Skeletal muscle satellite cell (primary cell): ENCODE measurements at regions not wholly inside any gene's neighbourhood (a gene's known extent, or its start where the extent isn't known, plus 50 kb on each side); places are given as distances from the start of the nearest gene placed in this dataset.
"Not testable (repeated sequence)": the region's sequence is repeated elsewhere in the genome, so short reads cannot be mapped to it uniquely, and the experiment has no call there.

ENCODE experiments used
- H3K27me3 ChIP-seq: 2 replicates; pipeline ENCODE4 v1.7.0; 2013; ENCODE audit warnings: low read length; ENCODE audit not compliant: control insufficient read depth, insufficient read depth
- H3K36me3 ChIP-seq: 2 replicates; pipeline ENCODE4 v1.7.0; 2013; ENCODE audit warnings: mild to moderate bottlenecking, control low read depth, low read length; ENCODE audit not compliant: insufficient read depth
- H3K4me1 ChIP-seq: 2 replicates; pipeline ENCODE4 v1.7.0; 2013; ENCODE audit warnings: low read length; ENCODE audit not compliant: control insufficient read depth, insufficient read depth
- H3K4me2 ChIP-seq: 2 replicates; pipeline ENCODE4 v1.7.0; 2013; ENCODE audit warnings: mild to moderate bottlenecking, low read length
- H3K4me3 ChIP-seq: 2 replicates; pipeline ENCODE4 v1.7.0; 2013; ENCODE audit warnings: low read length
- H3K9ac ChIP-seq: 2 replicates; pipeline ENCODE4 v1.7.0; 2013; ENCODE audit warnings: mild to moderate bottlenecking, low read depth, low read length, moderate library complexity
- H3K9me3 ChIP-seq: replicated peaks from 2 replicates; pipeline ENCODE4 v1.7.0; 2013; ENCODE audit warnings: mild to moderate bottlenecking, control low read depth, low read length

- no peaks in the 10 kb centered on the region for H3K9me3 ChIP-seq
- H3K27me3 ChIP-seq: peaks cover 5% of the 10 kb centered on the region
- no peaks in the 10 kb centered on the region for H3K36me3 ChIP-seq
- peaks cover 18% of the 10 kb centered on the region for H3K4me1 ChIP-seq
- no peak overlapping the region for H3K4me2 ChIP-seq
- no peak overlapping the region for H3K4me3 ChIP-seq
- no peak overlapping the region for H3K9ac ChIP-seq
These were observed 207.9 kb upstream of the GADL1 start for GRCh38 chr3:31102196-31102879.

- Histone ChIP-seq H3K9me3 (no peaks in the 10 kb centered on the region), H3K4me3 (no peak overlapping the region), H3K4me1 (peaks cover 18% of the 10 kb centered on the region), H3K4me2 (no peak overlapping the region), H3K9ac (no peak overlapping the region), H3K27me3 (peaks cover 5% of the 10 kb centered on the region), H3K36me3 (no peaks in the 10 kb centered on the region)
These were observed 208.7 kb upstream of the GADL1 start for GRCh38 chr3:31103181-31103580.

GRCh38 chr3:31103623-31104180, 209.2 kb upstream of the GADL1 start:
- no peaks in the 10 kb centered on the region for H3K36me3 ChIP-seq
- H3K4me2 ChIP-seq: no peak overlapping the region
- H3K4me3 ChIP-seq: no peak overlapping the region
- H3K4me1 ChIP-seq: peaks cover 18% of the 10 kb centered on the region
- peaks cover 5% of the 10 kb centered on the region for H3K27me3 ChIP-seq
- H3K9ac ChIP-seq: no peak overlapping the region
- no peaks in the 10 kb centered on the region for H3K9me3 ChIP-seq

GRCh38 chr3:31105011-31105410, 210.6 kb upstream of the GADL1 start:
- Histone ChIP-seq H3K9ac (no peak overlapping the region), H3K27me3 (peaks cover 5% of the 10 kb centered on the region), H3K4me3 (no peak overlapping the region), H3K36me3 (no peaks in the 10 kb centered on the region), H3K4me1 (peaks cover 18% of the 10 kb centered on the region), H3K4me2 (peak overlapping the region; percentile 3), H3K9me3 (no peaks in the 10 kb centered on the region)

GRCh38 chr3:31105438-31106077, 211.1 kb upstream of the GADL1 start:
- H3K4me2 ChIP-seq: peak overlapping the region; percentile 9
- H3K36me3 ChIP-seq: no peaks in the 10 kb centered on the region
- H3K9me3 ChIP-seq: no peaks in the 10 kb centered on the region
- H3K4me3 ChIP-seq: no peak overlapping the region
- peaks cover 5% of the 10 kb centered on the region for H3K27me3 ChIP-seq
- H3K4me1 ChIP-seq: peaks cover 18% of the 10 kb centered on the region
- no peak overlapping the region for H3K9ac ChIP-seq

- peaks cover 5% of the 10 kb centered on the region for H3K27me3 ChIP-seq
- H3K36me3 ChIP-seq: no peaks in the 10 kb centered on the region
- H3K4me3 ChIP-seq: no peak overlapping the region
- peak overlapping the region; percentile 9 for H3K4me2 ChIP-seq
- H3K4me1 ChIP-seq: peaks cover 18% of the 10 kb centered on the region
- H3K9ac ChIP-seq: no peak overlapping the region
- H3K9me3 ChIP-seq: no peaks in the 10 kb centered on the region
These were observed 211.7 kb upstream of the GADL1 start for GRCh38 chr3:31106204-31106603.

GRCh38 chr3:31106912-31107311, 212.5 kb upstream of the GADL1 start:
- Histone ChIP-seq H3K4me2 (no peak overlapping the region), H3K27me3 (peaks cover 5% of the 10 kb centered on the region), H3K9ac (no peak overlapping the region), H3K4me3 (no peak overlapping the region), H3K9me3 (no peaks in the 10 kb centered on the region), H3K4me1 (peaks cover 18% of the 10 kb centered on the region), H3K36me3 (no peaks in the 10 kb centered on the region)

- H3K9ac ChIP-seq: no peak overlapping the region
- no peaks in the 10 kb centered on the region for H3K9me3 ChIP-seq
- no peak overlapping the region for H3K4me3 ChIP-seq
- H3K4me1 ChIP-seq: no peaks in the 10 kb centered on the region
- no peak overlapping the region for H3K4me2 ChIP-seq
- H3K36me3 ChIP-seq: no peaks in the 10 kb centered on the region
- H3K27me3 ChIP-seq: no peaks in the 10 kb centered on the region
These were observed 220.4 kb upstream of the GADL1 start for GRCh38 chr3:31114929-31115283.

GRCh38 chr3:31115531-31115930, 221.1 kb upstream of the GADL1 start:
- not testable (repeated sequence) for H3K4me1 ChIP-seq, H3K9ac ChIP-seq, H3K4me2 ChIP-seq, H3K9me3 ChIP-seq, H3K27me3 ChIP-seq, H3K4me3 ChIP-seq, H3K36me3 ChIP-seq

GRCh38 chr3:31116651-31117050, 222.2 kb upstream of the GADL1 start:
- no peak overlapping the region for H3K4me2 ChIP-seq
- H3K4me1 ChIP-seq: no peaks in the 10 kb centered on the region
- H3K9me3 ChIP-seq: no peaks in the 10 kb centered on the region
- no peaks in the 10 kb centered on the region for H3K36me3 ChIP-seq
- H3K27me3 ChIP-seq: no peaks in the 10 kb centered on the region
- H3K4me3 ChIP-seq: no peak overlapping the region
- H3K9ac ChIP-seq: no peak overlapping the region

GRCh38 chr3:31117854-31118253, 223.4 kb upstream of the GADL1 start:
- Histone ChIP-seq H3K36me3 (no peaks in the 10 kb centered on the region), H3K4me2 (no peak overlapping the region), H3K4me3 (no peak overlapping the region), H3K4me1 (no peaks in the 10 kb centered on the region), H3K9me3 (no peaks in the 10 kb centered on the region), H3K9ac (no peak overlapping the region), H3K27me3 (no peaks in the 10 kb centered on the region)

- Histone ChIP-seq H3K4me1 (no peaks in the 10 kb centered on the region), H3K4me3 (no peak overlapping the region), H3K9me3 (no peaks in the 10 kb centered on the region), H3K27me3 (no peaks in the 10 kb centered on the region), H3K36me3 (no peaks in the 10 kb centered on the region), H3K9ac (no peak overlapping the region), H3K4me2 (no peak overlapping the region)
These were observed 229.9 kb upstream of the GADL1 start for GRCh38 chr3:31124373-31124772.
